Epithelial cell of proximal tubule (primary cell): ENCODE measurements at regions not wholly inside any gene's neighbourhood (a gene's known extent, or its start where the extent isn't known, plus 50 kb on each side); places are given as distances from the start of the nearest gene placed in this dataset.

Experiments
- DNase-seq: peaks from one replicate; pipeline ENCODE4 v3.0.0-alpha.2; 2011; ENCODE audit warnings: low read depth
- H3K4me3 ChIP-seq: 2 replicates; pipeline ENCODE4 v1.5.1; 2011; ENCODE audit warnings: low read depth, mild to moderate bottlenecking, low read length
- TF ChIP-seq, protein P1 (sequence below): conservative IDR thresholded peaks from 2 replicates; pipeline ENCODE4 v1.5.1; 2012; ENCODE audit warnings: low read depth, mild to moderate bottlenecking, low read length

DNA sequence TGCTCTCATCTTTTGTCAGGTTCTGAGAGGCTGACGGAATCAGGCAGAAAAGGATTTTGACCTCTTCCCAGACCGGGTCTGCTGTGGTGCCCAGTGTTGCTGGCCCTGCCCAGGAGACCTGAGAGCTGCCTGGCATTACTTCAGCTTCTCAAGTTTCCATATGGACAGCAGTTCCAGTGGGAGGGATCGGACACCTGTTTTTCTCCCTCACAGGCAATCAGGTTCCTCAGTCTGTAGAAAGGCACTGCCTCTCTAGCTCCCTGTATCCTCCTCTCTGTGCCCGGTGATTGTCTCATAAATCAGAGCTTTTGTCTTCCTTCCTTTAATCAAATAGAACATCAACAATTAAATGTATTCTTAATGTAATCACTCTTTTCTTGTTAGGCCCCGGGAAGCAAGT is 198.7 kb downstream of the SEMA6A start:
- DNase-seq: no peak
- TF ChIP-seq, protein P1, sequence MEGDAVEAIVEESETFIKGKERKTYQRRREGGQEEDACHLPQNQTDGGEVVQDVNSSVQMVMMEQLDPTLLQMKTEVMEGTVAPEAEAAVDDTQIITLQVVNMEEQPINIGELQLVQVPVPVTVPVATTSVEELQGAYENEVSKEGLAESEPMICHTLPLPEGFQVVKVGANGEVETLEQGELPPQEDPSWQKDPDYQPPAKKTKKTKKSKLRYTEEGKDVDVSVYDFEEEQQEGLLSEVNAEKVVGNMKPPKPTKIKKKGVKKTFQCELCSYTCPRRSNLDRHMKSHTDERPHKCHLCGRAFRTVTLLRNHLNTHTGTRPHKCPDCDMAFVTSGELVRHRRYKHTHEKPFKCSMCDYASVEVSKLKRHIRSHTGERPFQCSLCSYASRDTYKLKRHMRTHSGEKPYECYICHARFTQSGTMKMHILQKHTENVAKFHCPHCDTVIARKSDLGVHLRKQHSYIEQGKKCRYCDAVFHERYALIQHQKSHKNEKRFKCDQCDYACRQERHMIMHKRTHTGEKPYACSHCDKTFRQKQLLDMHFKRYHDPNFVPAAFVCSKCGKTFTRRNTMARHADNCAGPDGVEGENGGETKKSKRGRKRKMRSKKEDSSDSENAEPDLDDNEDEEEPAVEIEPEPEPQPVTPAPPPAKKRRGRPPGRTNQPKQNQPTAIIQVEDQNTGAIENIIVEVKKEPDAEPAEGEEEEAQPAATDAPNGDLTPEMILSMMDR: no peak
- no peak overlapping the region for H3K4me3 ChIP-seq

DNA sequence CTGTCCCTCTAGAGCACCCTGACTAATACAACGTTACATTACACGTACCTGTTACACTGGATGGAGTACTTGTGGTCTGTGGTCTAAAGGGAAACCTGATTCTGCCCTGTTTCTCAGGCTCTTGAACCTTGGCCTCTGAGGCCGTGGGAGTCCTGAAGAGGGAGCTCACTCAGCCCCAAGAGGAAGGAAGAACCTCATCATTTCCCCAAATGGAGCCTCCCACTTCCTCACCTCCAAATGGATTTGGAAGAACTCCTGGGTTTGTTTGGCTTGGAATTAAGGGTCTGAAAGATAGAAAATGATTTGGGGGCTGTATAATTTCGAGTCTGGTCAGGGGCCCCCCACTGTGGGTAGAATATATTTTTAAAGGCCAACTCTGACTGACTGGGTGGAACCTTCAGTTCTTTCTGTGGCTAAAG is 200.2 kb downstream of the SEMA6A start:
- TF ChIP-seq, protein P1: no peak
- H3K4me3 ChIP-seq: no peak overlapping the region
- DNase-seq: no peak

DNA sequence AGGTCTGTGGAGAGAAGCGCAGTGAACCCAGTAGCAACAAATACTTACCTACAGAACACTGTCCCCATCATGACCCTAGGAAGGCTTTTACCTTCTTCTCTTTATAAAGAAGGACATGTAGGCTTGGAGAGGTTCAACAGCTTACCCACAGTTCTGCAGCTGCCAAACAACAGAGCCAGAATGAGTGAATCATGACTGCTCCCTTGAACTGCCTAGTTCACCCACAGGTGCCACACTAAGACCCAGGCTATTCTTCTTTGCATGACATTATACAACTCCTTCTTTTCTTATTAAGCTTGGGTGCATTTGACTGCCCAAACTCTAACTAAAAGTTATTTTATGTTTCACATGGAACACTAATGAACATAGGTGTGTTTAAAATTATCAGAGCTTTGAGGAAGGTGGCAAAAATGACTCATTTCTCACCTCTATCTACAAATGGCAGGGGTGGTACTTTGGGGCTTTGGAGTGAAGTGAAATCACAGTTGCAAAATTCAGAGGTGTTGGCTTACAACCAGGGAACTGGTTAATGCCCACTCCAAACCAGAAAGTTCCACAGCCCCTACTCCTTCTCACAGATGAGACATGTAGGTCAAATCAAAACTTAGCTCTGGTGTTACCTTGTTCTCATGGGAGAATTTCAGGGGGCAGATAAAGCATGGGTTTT is 201.6 kb downstream of the SEMA6A start:
- no peak for DNase-seq
- no peak overlapping the region for H3K4me3 ChIP-seq
- TF ChIP-seq, protein P1: no peak

DNA sequence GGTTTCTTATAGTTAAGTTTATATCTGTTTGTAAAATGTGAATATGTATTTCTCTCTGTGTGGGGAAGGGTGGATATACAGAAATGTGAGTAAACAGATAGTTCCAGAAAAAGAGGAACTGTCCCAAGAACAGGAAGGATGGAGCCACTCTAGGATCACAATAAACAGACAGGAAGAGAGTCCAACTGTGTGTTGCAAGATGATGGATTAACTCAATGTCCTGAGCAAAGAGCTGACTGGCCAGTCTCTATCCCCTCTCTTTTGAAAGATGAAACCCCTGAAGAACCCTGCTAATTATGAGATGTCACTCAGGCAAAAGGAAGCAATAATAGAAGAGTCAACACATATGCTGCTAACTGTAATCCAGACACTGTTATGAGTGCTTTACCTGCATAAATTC is 202.7 kb downstream of the SEMA6A start:
- no peak for DNase-seq
- no peak overlapping the region for H3K4me3 ChIP-seq
- TF ChIP-seq, protein P1: no peak

DNA sequence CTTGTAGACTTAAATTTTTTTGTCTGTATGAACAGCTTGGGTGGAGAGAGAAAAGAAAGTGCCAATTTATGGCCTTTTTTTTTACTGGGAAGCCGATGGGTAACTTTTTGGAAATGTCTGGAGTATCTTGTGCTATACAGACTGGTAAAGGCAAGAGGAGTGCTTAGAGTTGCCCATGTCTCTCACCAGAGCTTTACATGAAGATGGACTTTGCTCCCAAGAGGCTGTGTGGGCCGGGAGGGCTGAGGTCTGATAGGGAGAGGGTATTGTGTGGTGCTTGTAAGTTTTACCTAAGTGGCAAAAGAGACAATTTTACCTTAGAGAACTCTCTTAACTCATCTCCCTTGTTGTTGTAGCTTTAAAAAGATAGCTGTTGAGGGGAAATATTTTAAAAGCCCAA is 203.2 kb downstream of the SEMA6A start:
- TF ChIP-seq, protein P1: no peak
- no peak overlapping the region for H3K4me3 ChIP-seq
- no peak for DNase-seq

DNA sequence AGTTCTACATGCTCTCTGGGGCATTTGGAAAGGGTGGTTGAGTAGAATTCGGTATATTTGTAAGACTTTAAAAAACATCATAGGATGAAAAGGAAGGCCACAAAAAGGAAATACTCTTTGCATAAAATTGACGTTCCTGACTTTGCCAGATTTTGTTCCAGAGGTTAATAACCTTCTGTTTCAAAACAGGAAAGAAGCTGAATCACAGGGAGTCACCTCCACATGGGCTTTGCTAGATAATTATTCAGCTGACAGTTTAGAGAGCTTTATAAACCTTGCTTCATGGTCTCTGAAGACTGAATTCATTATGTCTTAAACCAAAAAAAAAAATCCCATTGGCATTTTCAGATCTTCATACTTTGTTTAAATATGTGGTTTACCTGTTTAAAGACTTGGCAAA is 203.7 kb downstream of the SEMA6A start:
- no peak overlapping the region for H3K4me3 ChIP-seq
- DNase-seq: peak; percentile 48
- TF ChIP-seq, protein P1: no peak

DNA sequence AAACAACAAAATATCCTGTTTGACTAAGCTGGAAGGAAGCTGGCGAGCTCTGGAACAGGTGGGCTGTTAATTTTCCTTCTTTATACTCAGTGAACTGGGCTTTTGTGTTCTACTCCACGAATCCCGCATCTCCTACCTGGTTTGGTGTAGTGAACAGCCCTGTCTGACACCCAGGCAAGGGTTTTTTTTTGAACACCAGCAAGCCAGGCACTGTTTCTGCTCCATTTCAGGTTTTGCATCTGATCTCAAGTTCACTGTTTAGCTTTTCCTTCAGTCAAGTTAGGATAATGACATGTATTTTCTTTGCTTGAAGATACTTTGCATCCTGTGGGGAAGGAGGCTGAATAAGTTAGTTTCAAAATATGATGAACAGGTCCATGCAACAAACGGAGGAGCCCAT is 204.5 kb downstream of the SEMA6A start:
- no peak overlapping the region for H3K4me3 ChIP-seq
- no peak for DNase-seq
- TF ChIP-seq, protein P1: no peak
